ENCODE measurements at regions not wholly inside any gene's neighbourhood (a gene's known extent, or its start where the extent isn't known, plus 50 kb on each side); places are given as distances from the start of the nearest gene placed in this dataset.

DNA sequence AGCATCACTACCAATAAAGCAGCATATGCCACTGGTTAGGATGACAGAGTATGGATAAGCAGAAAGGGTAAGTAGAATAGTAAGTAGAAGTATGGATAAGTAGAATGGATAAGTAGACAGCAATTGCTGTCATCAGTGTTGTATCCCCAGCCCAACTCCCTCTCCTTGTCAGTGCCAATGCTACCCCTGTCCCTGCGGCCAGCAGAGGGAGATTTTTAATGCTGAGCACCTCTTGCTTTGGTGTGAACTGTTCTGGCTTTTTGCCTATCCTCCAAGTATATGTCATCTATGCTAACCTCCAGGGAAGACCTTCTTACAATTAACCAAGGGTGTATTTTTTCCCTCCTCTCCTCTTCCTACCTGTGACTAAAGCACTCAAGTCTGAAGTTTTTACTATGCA, 136.7 kb upstream of the SPHKAP start:
- DNase-seq (ENCODE audit: low read depth), result peak; percentile 3
- TF ChIP-seq CTCF (IDR thresholded peaks at IDR 0.05; ENCODE audit: low read length, missing control alignments), result peak; percentile 6
- H3K4me3 ChIP-seq (replicated peaks; ENCODE audit: low read depth, low read length), result no peak overlapping the region

DNA sequence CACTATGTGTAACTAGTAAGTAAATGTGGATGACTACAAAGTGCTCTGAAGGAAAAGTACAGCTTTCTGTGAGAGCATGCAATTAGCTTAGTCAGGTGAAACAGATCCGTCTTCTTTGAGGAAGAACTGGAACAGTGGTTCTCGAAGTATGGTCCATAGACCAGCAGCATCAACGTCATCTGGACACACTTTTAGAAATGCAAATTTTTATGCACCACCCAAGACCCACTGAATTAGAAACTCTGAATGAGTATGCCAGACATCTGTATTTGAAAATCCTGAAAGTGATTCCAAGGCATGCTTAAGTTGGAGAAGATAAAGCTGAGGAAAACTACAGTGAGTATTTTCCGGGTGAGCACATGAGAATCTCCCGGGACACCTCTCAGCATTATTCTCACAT, 130.7 kb upstream of the SPHKAP start:
- H3K4me3 ChIP-seq (replicated peaks; ENCODE audit: low read depth, low read length), result no peak overlapping the region
- no peak for DNase-seq (ENCODE audit: low read depth)
- no peak for TF ChIP-seq CTCF (IDR thresholded peaks at IDR 0.05; ENCODE audit: low read length, missing control alignments)

DNA sequence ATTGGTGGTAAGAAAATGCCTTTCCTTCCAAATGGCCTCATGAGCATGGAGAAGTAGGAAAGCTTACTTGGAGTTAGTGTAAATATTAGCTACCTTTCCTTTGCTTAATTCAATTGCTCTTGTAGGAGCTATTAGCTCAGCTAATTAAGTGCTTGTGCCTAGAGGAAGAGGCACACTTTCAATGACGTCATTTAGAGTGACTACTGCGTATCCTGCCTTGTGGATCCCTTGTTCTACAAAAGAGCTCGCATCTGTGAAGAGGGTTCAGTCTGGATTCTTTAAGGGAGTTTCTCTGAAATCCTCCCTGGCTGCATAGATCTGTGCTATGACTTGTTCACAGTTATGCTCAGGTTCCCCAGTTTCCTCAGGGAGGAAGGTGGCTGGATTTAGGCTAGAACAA, 122.5 kb upstream of the SPHKAP start:
- TF ChIP-seq CTCF (IDR thresholded peaks at IDR 0.05; ENCODE audit: low read length, missing control alignments), result no peak
- DNase-seq (ENCODE audit: low read depth), result no peak
- H3K4me3 ChIP-seq (replicated peaks; ENCODE audit: low read depth, low read length), result no peak overlapping the region

DNA sequence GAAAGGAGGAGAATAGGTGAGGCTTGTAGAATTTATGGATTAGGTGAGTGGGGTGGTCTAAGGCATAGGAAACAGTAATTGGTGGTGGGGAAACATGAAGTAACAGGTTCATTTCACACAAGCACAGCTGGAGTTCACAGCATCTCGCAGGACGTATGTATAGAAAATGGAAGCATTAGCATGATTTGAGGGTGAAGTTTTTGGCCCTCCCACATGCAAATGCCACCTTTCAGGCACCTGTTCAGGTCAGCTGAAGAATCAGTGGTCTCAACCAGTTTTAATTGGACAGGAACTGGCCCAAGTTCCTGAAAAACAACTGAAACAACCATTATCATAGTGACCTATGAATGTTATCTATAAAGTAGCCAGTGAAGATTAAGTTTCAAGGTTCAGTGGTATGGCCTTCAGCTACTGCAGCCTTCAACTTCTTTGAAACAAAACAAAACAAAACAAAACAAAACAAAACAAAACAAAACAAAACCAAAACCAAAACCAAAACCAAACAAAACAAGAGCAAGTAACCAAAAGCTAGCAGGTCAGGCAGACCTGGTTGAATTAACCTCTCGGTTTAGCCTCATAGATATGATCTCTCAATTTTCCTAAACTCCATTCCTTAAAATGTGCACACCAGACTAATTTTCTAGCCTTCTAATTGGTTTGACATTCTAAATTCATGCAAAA, 102.1 kb upstream of the SPHKAP start:
- H3K4me3 ChIP-seq (replicated peaks; ENCODE audit: low read depth, low read length), result no peak overlapping the region
- TF ChIP-seq CTCF (IDR thresholded peaks at IDR 0.05; ENCODE audit: low read length, missing control alignments), result no peak
- DNase-seq (ENCODE audit: low read depth), result no peak

DNA sequence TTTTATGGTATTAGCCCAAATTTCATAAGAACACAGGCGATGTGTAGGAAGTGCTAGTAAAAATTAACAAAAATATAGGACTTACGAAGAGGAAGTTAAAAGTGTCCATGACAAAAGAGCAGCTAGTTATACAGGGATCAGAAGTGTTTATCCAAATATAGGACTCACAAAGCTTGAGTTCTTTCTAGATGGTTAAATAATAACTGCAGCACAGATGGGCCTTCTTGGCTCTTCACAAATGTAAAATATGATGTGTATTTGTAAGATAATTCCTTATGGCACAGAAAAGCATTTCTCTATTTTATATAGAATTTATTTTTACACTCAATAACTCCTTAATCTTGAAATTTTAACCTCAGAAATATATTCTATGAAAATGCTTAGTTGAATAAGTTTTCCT, 100.9 kb upstream of the SPHKAP start:
- no peak for TF ChIP-seq CTCF (IDR thresholded peaks at IDR 0.05; ENCODE audit: low read length, missing control alignments)
- DNase-seq (ENCODE audit: low read depth), result no peak
- no peak overlapping the region for H3K4me3 ChIP-seq (replicated peaks; ENCODE audit: low read depth, low read length)

DNA sequence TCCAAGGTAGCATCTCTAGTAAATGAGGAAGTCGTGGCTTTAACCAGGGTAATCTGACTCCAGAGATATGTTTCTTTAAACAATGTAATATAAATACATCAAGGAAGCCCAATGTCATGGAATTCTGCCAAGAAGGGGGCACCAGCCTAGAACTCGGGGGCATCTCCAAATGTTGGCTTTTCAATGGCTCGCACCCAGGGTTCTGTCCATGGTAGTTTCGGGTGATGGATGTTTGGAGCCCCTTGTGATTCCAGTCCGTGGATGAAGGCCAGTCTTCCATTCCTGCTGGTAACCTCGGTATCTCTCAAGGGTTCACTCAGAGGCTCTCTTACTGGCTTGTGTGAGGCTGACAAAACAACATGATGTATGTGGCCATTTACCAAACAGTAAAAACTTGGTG, 91.7 kb upstream of the SPHKAP start:
- TF ChIP-seq CTCF (IDR thresholded peaks at IDR 0.05; ENCODE audit: low read length, missing control alignments), result no peak
- no peak overlapping the region for H3K4me3 ChIP-seq (replicated peaks; ENCODE audit: low read depth, low read length)
- no peak for DNase-seq (ENCODE audit: low read depth)

DNA sequence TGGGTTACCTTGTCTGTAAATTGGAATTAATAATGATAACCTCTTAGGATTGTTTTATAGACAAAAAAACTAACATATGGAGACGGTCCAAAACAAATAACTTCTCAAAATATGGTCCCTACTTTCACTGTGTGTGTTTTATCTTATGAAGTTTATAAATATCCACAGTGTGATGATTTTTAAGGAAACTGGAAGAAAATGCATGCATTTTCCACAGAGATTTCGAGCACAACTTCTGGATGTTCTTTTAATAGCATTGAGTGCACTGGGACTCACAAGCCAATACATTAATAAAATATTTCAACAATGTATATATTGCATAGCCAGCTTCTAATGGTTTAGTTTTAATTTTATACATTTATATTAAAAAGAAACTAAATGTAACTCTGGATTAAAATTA, 87.9 kb upstream of the SPHKAP start:
- no peak for DNase-seq (ENCODE audit: low read depth)
- TF ChIP-seq CTCF (IDR thresholded peaks at IDR 0.05; ENCODE audit: low read length, missing control alignments), result no peak
- H3K4me3 ChIP-seq (replicated peaks; ENCODE audit: low read depth, low read length), result no peak overlapping the region

Data from fibroblast of pulmonary artery (primary cell).